Jurkat, Clone E6-1 (cell line): ENCODE measurements at regions not wholly inside any gene's neighbourhood (a gene's known extent, or its start where the extent isn't known, plus 50 kb on each side); places are given as distances from the start of the nearest gene placed in this dataset.

ENCODE experiments used
- DNase-seq: peaks from one replicate; pipeline ENCODE4 v3.0.0-alpha.2; 2011; ENCODE audit warnings: low read depth, low spot score
- H3K4me3 ChIP-seq: 2 replicates; pipeline ENCODE4 v1.5.1; 2011; ENCODE audit warnings: mild to moderate bottlenecking, low read length, control low read depth, moderate library complexity

- no peak for DNase-seq
- no peak overlapping the region for H3K4me3 ChIP-seq
Measured at GRCh38 chr13:75929076-75929475, 292.9 kb downstream of the LMO7 start.

DNA sequence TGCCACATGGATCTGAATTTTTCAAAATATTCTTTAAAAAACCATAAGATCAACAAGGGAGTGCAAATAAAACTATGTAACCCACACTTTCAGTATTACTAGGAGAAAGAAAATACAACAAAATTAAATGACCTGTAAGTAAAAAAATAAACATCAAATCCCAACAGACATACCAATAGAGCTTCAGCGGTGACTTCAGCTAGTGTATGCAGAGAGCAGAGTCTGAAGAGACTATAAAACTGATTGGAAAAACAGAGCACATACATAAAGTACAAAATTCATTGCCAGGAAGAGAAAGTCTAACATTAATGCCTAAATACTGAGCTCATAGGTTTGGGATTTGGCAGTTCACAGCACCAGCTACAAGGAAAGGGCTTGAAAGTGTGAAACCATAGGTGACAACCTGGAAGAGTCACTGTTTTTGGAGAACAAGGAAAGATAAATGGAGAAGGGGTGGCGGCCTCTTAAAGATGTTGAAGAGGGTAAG lies 291.1 kb downstream of the LMO7 start:
- no peak overlapping the region for H3K4me3 ChIP-seq
- DNase-seq = no peak

DNA sequence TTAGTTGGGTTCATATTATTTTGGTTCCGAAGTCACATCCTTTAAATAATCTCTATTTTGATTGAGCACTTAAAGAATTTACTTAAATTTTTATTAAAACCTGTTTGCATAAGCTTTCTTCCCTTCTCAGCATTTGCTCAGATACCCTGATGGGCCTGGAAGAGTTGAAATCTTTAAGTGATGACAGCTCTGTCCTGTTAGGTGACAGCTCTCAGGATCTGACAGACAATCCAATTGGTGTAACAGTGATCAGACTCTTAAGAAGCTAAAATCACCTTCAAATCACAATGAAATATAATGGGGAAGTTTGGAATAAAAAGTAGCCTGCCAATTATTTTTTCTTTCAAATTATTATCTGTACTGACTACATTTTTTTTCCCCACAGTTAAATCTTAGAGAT lies 284.4 kb downstream of the LMO7 start:
- no peak overlapping the region for H3K4me3 ChIP-seq
- no peak for DNase-seq

DNA sequence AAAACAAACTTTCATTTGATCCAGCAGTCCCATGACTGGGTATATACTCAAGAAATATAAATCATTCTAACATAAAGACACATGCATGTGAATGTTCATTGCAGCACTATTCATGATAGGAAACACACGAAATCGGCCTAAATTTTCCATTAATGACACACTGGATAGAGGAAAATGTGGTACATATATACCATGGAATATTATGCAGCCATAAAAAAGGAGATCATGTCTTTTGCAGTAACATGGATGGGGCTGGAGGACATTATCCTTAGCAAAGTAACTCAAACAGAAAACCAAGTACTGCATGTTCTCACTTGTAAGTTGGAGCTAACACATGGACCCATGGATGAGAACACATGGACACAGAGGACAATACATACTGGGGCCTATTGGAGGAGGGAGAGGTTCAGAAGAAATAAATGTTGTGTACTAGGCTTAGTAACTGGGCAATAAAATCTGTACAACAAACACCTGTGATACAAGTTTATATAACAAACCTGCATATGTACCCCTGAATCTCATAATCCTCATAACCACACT lies 283.6 kb downstream of the LMO7 start:
- DNase-seq = no peak
- H3K4me3 ChIP-seq = no peak overlapping the region

DNA sequence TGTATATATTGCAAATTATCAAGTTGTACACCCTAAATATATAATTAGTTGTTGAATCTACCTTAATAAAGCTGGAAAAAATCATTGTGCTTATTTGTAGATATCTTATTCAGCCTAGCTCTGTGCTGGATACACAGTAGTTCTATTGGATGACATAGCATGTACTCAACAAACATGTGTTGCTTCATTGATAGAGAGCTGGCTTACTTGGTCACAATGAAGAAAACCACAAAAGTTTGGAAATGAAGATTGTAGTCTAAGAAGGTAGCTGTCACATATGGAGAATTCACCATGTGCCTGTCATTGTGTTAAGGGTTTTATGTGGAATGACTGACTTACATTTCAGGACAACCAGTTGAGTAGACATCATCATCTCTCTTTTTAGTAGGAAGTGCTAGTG lies 278.9 kb downstream of the LMO7 start:
- H3K4me3 ChIP-seq = no peak overlapping the region
- no peak for DNase-seq

DNA sequence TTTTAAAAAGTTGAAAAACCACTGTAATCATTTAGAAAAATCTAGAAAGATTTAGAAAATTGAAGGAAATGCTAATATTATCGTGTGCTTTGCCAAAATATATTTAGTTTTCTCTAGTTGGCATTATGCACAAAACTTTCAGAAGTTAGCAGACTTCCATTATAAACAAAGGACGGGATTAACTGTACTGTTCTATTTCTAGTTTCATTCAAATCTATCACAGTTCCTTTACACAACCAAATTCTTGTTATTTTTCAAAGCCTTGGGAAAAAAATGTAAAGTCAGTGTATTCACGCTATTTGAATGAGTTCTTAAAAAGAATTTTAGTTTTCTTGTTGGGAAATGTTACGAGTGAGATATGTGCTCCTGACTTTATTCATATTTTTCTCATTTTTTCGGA lies 277.8 kb downstream of the LMO7 start:
- DNase-seq = no peak
- no peak overlapping the region for H3K4me3 ChIP-seq

DNA sequence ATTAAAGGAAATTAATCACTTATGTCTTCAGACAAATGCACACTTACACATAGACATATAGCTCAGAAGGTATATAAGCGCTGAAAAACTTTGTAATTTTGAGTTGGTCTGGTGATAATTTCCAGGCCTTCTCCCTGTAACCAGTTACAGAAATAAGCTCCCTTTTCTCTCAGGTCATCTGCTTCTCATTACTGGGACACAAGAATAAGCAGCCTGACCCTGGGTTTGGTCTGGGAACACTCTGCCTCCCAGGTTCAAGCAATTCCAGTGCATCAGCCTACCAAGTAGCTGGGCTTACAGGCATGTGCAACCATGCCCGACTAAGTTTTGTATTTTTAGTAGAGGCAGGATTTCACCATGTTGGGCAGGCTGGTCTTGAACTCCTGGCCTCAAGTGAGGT lies 274.5 kb downstream of the LMO7 start:
- no peak overlapping the region for H3K4me3 ChIP-seq
- no peak for DNase-seq
